Mesenteric fat pad (tissue), 1 donor: ENCODE measurements at regions not wholly inside any gene's neighbourhood (a gene's known extent, or its start where the extent isn't known, plus 50 kb on each side); places are given as distances from the start of the nearest gene placed in this dataset.

Experiments used
- DNase-seq: peaks from one replicate; pipeline ENCODE4 v3.0.0-alpha.2; 2020; ENCODE audit warnings: low spot score
- donor health status: DM: yes; HTN: yes; CAD: no.

- DNase-seq = no peak
These were observed 147.8 kb upstream of the PCDH9 start for GRCh38 chr13:67377919-67378318.

GRCh38 chr13:67374391-67374790 lies 144.3 kb upstream of the PCDH9 start:
- DNase-seq = no peak

GRCh38 chr13:67372868-67373464 lies 142.8 kb upstream of the PCDH9 start:
- no peak for DNase-seq

- no peak for DNase-seq
These were observed 139.9 kb upstream of the PCDH9 start for GRCh38 chr13:67369895-67370660.

- DNase-seq = no peak
These were observed 137.3 kb upstream of the PCDH9 start for GRCh38 chr13:67367399-67367798.

GRCh38 chr13:67366533-67366932 lies 136.4 kb upstream of the PCDH9 start:
- DNase-seq = no peak

- DNase-seq = no peak
These were observed 125.8 kb upstream of the PCDH9 start for GRCh38 chr13:67355812-67356476.

GRCh38 chr13:67353941-67354340 lies 123.8 kb upstream of the PCDH9 start:
- no peak for DNase-seq

GRCh38 chr13:67353031-67353430 lies 122.9 kb upstream of the PCDH9 start:
- DNase-seq = no peak

GRCh38 chr13:67351909-67352308 lies 121.8 kb upstream of the PCDH9 start:
- no peak for DNase-seq

GRCh38 chr13:67351114-67351513 lies 121.0 kb upstream of the PCDH9 start:
- no peak for DNase-seq

GRCh38 chr13:67343777-67344176 lies 113.6 kb upstream of the PCDH9 start:
- no peak for DNase-seq

GRCh38 chr13:67341406-67341805 lies 111.3 kb upstream of the PCDH9 start:
- DNase-seq = no peak

GRCh38 chr13:67330149-67330548 lies 100.0 kb upstream of the PCDH9 start:
- DNase-seq = no peak

- DNase-seq = no peak
These were observed 98.8 kb upstream of the PCDH9 start for GRCh38 chr13:67328895-67329294.

- DNase-seq = no peak
These were observed 88.7 kb upstream of the PCDH9 start for GRCh38 chr13:67318860-67319259.

- DNase-seq = no peak
These were observed 88.3 kb upstream of the PCDH9 start for GRCh38 chr13:67318398-67318797.

- no peak for DNase-seq
These were observed 84.3 kb upstream of the PCDH9 start for GRCh38 chr13:67314405-67314804.

- no peak for DNase-seq
These were observed 78.1 kb upstream of the PCDH9 start for GRCh38 chr13:67308004-67308772.

- DNase-seq = no peak
These were observed 76.6 kb upstream of the PCDH9 start for GRCh38 chr13:67306742-67307141.

- no peak for DNase-seq
These were observed 73.7 kb upstream of the PCDH9 start for GRCh38 chr13:67303661-67304333.
